ENCODE measurements at regions not wholly inside any gene's neighbourhood (a gene's known extent, or its start where the extent isn't known, plus 50 kb on each side); places are given as distances from the start of the nearest gene placed in this dataset.
"Not testable (repeated sequence)": the region's sequence is repeated elsewhere in the genome, so short reads cannot be mapped to it uniquely, and the experiment has no call there.

- no peak overlapping the region for H3K4me3 ChIP-seq (ENCODE audit: low read depth in 1 of 2, low read length in 2 of 2)
- H3K27me3 ChIP-seq (ENCODE audit: low read depth, low read length) = no peaks in the 10 kb centered on the region
- H3K4me1 ChIP-seq (ENCODE audit: control insufficient read depth in 1 of 2, insufficient read depth in 2 of 2, low read length in 2 of 2) = no peaks in the 10 kb centered on the region
- H3K9me3 ChIP-seq (ENCODE audit: control insufficient read depth in 1 of 2, low read length in 2 of 2) = no peaks in the 10 kb centered on the region
- H3K27ac ChIP-seq (ENCODE audit: low read length) = no peak overlapping the region
- H3K36me3 ChIP-seq (ENCODE audit: control insufficient read depth in 1 of 2, insufficient read depth in 2 of 2, low read length in 2 of 2) = no peaks in the 10 kb centered on the region
Measured at GRCh38 chr16:63146251-63146650, 1110.0 kb upstream of the CDH8 start.

GRCh38 chr16:63145411-63145810 is 1109.2 kb upstream of the CDH8 start:
- Histone ChIP-seq H3K4me3 (ENCODE audit: low read depth in 1 of 2, low read length in 2 of 2) (no peak overlapping the region), H3K9me3 (ENCODE audit: control insufficient read depth in 1 of 2, low read length in 2 of 2) (no peaks in the 10 kb centered on the region), H3K4me1 (ENCODE audit: control insufficient read depth in 1 of 2, insufficient read depth in 2 of 2, low read length in 2 of 2) (no peaks in the 10 kb centered on the region), H3K27me3 (ENCODE audit: low read depth, low read length) (no peaks in the 10 kb centered on the region), H3K27ac (ENCODE audit: low read length) (no peak overlapping the region), H3K36me3 (ENCODE audit: control insufficient read depth in 1 of 2, insufficient read depth in 2 of 2, low read length in 2 of 2) (no peaks in the 10 kb centered on the region)

GRCh38 chr16:63135069-63135468 is 1098.8 kb upstream of the CDH8 start:
- no peaks in the 10 kb centered on the region for H3K4me1 ChIP-seq (ENCODE audit: control insufficient read depth in 1 of 2, insufficient read depth in 2 of 2, low read length in 2 of 2)
- H3K27ac ChIP-seq (ENCODE audit: low read length) = no peak overlapping the region
- H3K9me3 ChIP-seq (ENCODE audit: control insufficient read depth in 1 of 2, low read length in 2 of 2) = no peaks in the 10 kb centered on the region
- H3K27me3 ChIP-seq (ENCODE audit: low read depth, low read length) = no peaks in the 10 kb centered on the region
- no peak overlapping the region for H3K4me3 ChIP-seq (ENCODE audit: low read depth in 1 of 2, low read length in 2 of 2)
- H3K36me3 ChIP-seq (ENCODE audit: control insufficient read depth in 1 of 2, insufficient read depth in 2 of 2, low read length in 2 of 2) = no peaks in the 10 kb centered on the region

GRCh38 chr16:63131503-63131902 is 1095.3 kb upstream of the CDH8 start:
- H3K9me3 ChIP-seq (ENCODE audit: control insufficient read depth in 1 of 2, low read length in 2 of 2) = no peaks in the 10 kb centered on the region
- no peaks in the 10 kb centered on the region for H3K36me3 ChIP-seq (ENCODE audit: control insufficient read depth in 1 of 2, insufficient read depth in 2 of 2, low read length in 2 of 2)
- no peak overlapping the region for H3K27ac ChIP-seq (ENCODE audit: low read length)
- H3K27me3 ChIP-seq (ENCODE audit: low read depth, low read length) = no peaks in the 10 kb centered on the region
- H3K4me1 ChIP-seq (ENCODE audit: control insufficient read depth in 1 of 2, insufficient read depth in 2 of 2, low read length in 2 of 2) = no peaks in the 10 kb centered on the region
- H3K4me3 ChIP-seq (ENCODE audit: low read depth in 1 of 2, low read length in 2 of 2) = no peak overlapping the region

- no peak overlapping the region for H3K27ac ChIP-seq (ENCODE audit: low read length)
- no peaks in the 10 kb centered on the region for H3K4me1 ChIP-seq (ENCODE audit: control insufficient read depth in 1 of 2, insufficient read depth in 2 of 2, low read length in 2 of 2)
- H3K4me3 ChIP-seq (ENCODE audit: low read depth in 1 of 2, low read length in 2 of 2) = no peak overlapping the region
- no peaks in the 10 kb centered on the region for H3K9me3 ChIP-seq (ENCODE audit: control insufficient read depth in 1 of 2, low read length in 2 of 2)
- H3K36me3 ChIP-seq (ENCODE audit: control insufficient read depth in 1 of 2, insufficient read depth in 2 of 2, low read length in 2 of 2) = no peaks in the 10 kb centered on the region
- H3K27me3 ChIP-seq (ENCODE audit: low read depth, low read length) = no peaks in the 10 kb centered on the region
Measured at GRCh38 chr16:63130942-63131341, 1094.7 kb upstream of the CDH8 start.

GRCh38 chr16:63129411-63130125 is 1093.3 kb upstream of the CDH8 start:
- no peaks in the 10 kb centered on the region for H3K9me3 ChIP-seq (ENCODE audit: control insufficient read depth in 1 of 2, low read length in 2 of 2)
- H3K27me3 ChIP-seq (ENCODE audit: low read depth, low read length) = no peaks in the 10 kb centered on the region
- no peaks in the 10 kb centered on the region for H3K4me1 ChIP-seq (ENCODE audit: control insufficient read depth in 1 of 2, insufficient read depth in 2 of 2, low read length in 2 of 2)
- no peak overlapping the region for H3K4me3 ChIP-seq (ENCODE audit: low read depth in 1 of 2, low read length in 2 of 2)
- no peaks in the 10 kb centered on the region for H3K36me3 ChIP-seq (ENCODE audit: control insufficient read depth in 1 of 2, insufficient read depth in 2 of 2, low read length in 2 of 2)
- H3K27ac ChIP-seq (ENCODE audit: low read length) = no peak overlapping the region

GRCh38 chr16:63119905-63120304 is 1083.7 kb upstream of the CDH8 start:
- H3K27ac ChIP-seq (ENCODE audit: low read length); H3K27me3 ChIP-seq (ENCODE audit: low read depth, low read length); H3K4me1 ChIP-seq (ENCODE audit: control insufficient read depth in 1 of 2, insufficient read depth in 2 of 2, low read length in 2 of 2); H3K4me3 ChIP-seq (ENCODE audit: low read depth in 1 of 2, low read length in 2 of 2); H3K36me3 ChIP-seq (ENCODE audit: control insufficient read depth in 1 of 2, insufficient read depth in 2 of 2, low read length in 2 of 2); H3K9me3 ChIP-seq (ENCODE audit: control insufficient read depth in 1 of 2, low read length in 2 of 2): not testable (repeated sequence)

GRCh38 chr16:63100082-63100481 is 1063.8 kb upstream of the CDH8 start:
- Histone ChIP-seq H3K9me3 (ENCODE audit: control insufficient read depth in 1 of 2, low read length in 2 of 2) (no peaks in the 10 kb centered on the region), H3K27ac (ENCODE audit: low read length) (no peak overlapping the region), H3K27me3 (ENCODE audit: low read depth, low read length) (no peaks in the 10 kb centered on the region), H3K4me3 (ENCODE audit: low read depth in 1 of 2, low read length in 2 of 2) (no peak overlapping the region), H3K4me1 (ENCODE audit: control insufficient read depth in 1 of 2, insufficient read depth in 2 of 2, low read length in 2 of 2) (no peaks in the 10 kb centered on the region), H3K36me3 (ENCODE audit: control insufficient read depth in 1 of 2, insufficient read depth in 2 of 2, low read length in 2 of 2) (no peaks in the 10 kb centered on the region)

- H3K9me3 ChIP-seq (ENCODE audit: control insufficient read depth in 1 of 2, low read length in 2 of 2) = no peaks in the 10 kb centered on the region
- H3K27ac ChIP-seq (ENCODE audit: low read length) = no peak overlapping the region
- no peaks in the 10 kb centered on the region for H3K4me1 ChIP-seq (ENCODE audit: control insufficient read depth in 1 of 2, insufficient read depth in 2 of 2, low read length in 2 of 2)
- H3K4me3 ChIP-seq (ENCODE audit: low read depth in 1 of 2, low read length in 2 of 2) = no peak overlapping the region
- H3K36me3 ChIP-seq (ENCODE audit: control insufficient read depth in 1 of 2, insufficient read depth in 2 of 2, low read length in 2 of 2) = no peaks in the 10 kb centered on the region
- no peaks in the 10 kb centered on the region for H3K27me3 ChIP-seq (ENCODE audit: low read depth, low read length)
Measured at GRCh38 chr16:63096857-63097256, 1060.6 kb upstream of the CDH8 start.

GRCh38 chr16:63092736-63093135 is 1056.5 kb upstream of the CDH8 start:
- Histone ChIP-seq H3K9me3 (ENCODE audit: control insufficient read depth in 1 of 2, low read length in 2 of 2) (peaks cover 0 to 3% of the 10 kb centered on the region in 2 donors), H3K4me1 (ENCODE audit: control insufficient read depth in 1 of 2, insufficient read depth in 2 of 2, low read length in 2 of 2) (no peaks in the 10 kb centered on the region), H3K27ac (ENCODE audit: low read length) (no peak overlapping the region), H3K36me3 (ENCODE audit: control insufficient read depth in 1 of 2, insufficient read depth in 2 of 2, low read length in 2 of 2) (no peaks in the 10 kb centered on the region), H3K4me3 (ENCODE audit: low read depth in 1 of 2, low read length in 2 of 2) (no peak overlapping the region), H3K27me3 (ENCODE audit: low read depth, low read length) (no peaks in the 10 kb centered on the region)

GRCh38 chr16:63082101-63082500 is 1045.9 kb upstream of the CDH8 start:
- no peaks in the 10 kb centered on the region for H3K36me3 ChIP-seq (ENCODE audit: control insufficient read depth in 1 of 2, insufficient read depth in 2 of 2, low read length in 2 of 2)
- no peaks in the 10 kb centered on the region for H3K27me3 ChIP-seq (ENCODE audit: low read depth, low read length)
- H3K27ac ChIP-seq (ENCODE audit: low read length) = no peak overlapping the region
- H3K4me1 ChIP-seq (ENCODE audit: control insufficient read depth in 1 of 2, insufficient read depth in 2 of 2, low read length in 2 of 2) = no peaks in the 10 kb centered on the region
- no peak overlapping the region for H3K4me3 ChIP-seq (ENCODE audit: low read depth in 1 of 2, low read length in 2 of 2)
- no peaks in the 10 kb centered on the region for H3K9me3 ChIP-seq (ENCODE audit: control insufficient read depth in 1 of 2, low read length in 2 of 2)

GRCh38 chr16:63080746-63081145 is 1044.5 kb upstream of the CDH8 start:
- H3K4me1 ChIP-seq (ENCODE audit: control insufficient read depth in 1 of 2, insufficient read depth in 2 of 2, low read length in 2 of 2) = no peaks in the 10 kb centered on the region
- no peaks in the 10 kb centered on the region for H3K36me3 ChIP-seq (ENCODE audit: control insufficient read depth in 1 of 2, insufficient read depth in 2 of 2, low read length in 2 of 2)
- H3K27me3 ChIP-seq (ENCODE audit: low read depth, low read length) = no peaks in the 10 kb centered on the region
- H3K27ac ChIP-seq (ENCODE audit: low read length) = no peak overlapping the region
- H3K9me3 ChIP-seq (ENCODE audit: control insufficient read depth in 1 of 2, low read length in 2 of 2) = no peaks in the 10 kb centered on the region
- H3K4me3 ChIP-seq (ENCODE audit: low read depth in 1 of 2, low read length in 2 of 2) = no peak overlapping the region

Data from muscle layer of duodenum (tissue), 2 donors.